Naive thymus-derived CD8-positive, alpha-beta T cell (primary cell): ENCODE measurements at regions not wholly inside any gene's neighbourhood (a gene's known extent, or its start where the extent isn't known, plus 50 kb on each side); places are given as distances from the start of the nearest gene placed in this dataset.

ENCODE experiments used
- ATAC-seq, 2 donors: fragments of 150-1000 bp; cut with Tn5 transposase in 1 of 2; sonication (Bioruptor Pico), chemical (Tn5 transposase) in 1 of 2; 1 replicate in 1 of 2; 2 replicates in 1 of 2; pipeline ENCODE4 v1.10.0; 2021; ENCODE audit warnings: mild to moderate bottlenecking in 2 of 2, moderate library complexity in 2 of 2
- POLR2A ChIA-PET: fragments of 350-600 bp; sonication (Branson Sonifier 250); formaldehyde crosslinking; loops from one replicate; lab custom pipeline; 2021; ENCODE audit warnings: antibody characterized with exemption; lab: Charles Lee
- DNase-seq, 10 donors: peaks; one replicate each; pipeline versions ENCODE4 v3.0.0 to v3.0.0-alpha.2; 2020 to 2022
- H3K27ac Mint-ChIP-seq, 10 donors: one replicate each; pipeline ENCODE4 v1.8.0; 2020 to 2022; ENCODE audit warnings: mild to moderate bottlenecking in 10 of 10, mixed read lengths in 10 of 10, moderate library complexity in 4 of 10, inconsistent platforms in 1 of 10
- H3K27me3 Mint-ChIP-seq, 5 donors: one replicate each; pipeline ENCODE4 v1.8.0; 2021 to 2022; ENCODE audit warnings: mixed read lengths in 5 of 5
- H3K36me3 Mint-ChIP-seq, 3 donors: one replicate each; pipeline ENCODE4 v1.8.0; 2020 to 2022; ENCODE audit warnings: mixed read lengths in 3 of 3, mild to moderate bottlenecking in 2 of 3, inconsistent platforms in 1 of 3
- H3K4me1 Mint-ChIP-seq, 4 donors: one replicate each; pipeline ENCODE4 v1.8.0; 2021 to 2022; ENCODE audit warnings: mixed read lengths in 4 of 4
- H3K4me3 Mint-ChIP-seq, 10 donors: one replicate each; pipeline ENCODE4 v1.8.0; 2020 to 2022; ENCODE audit warnings: mild to moderate bottlenecking in 10 of 10, mixed read lengths in 10 of 10, moderate library complexity in 6 of 10, inconsistent platforms in 1 of 10
- H3K9me3 Mint-ChIP-seq, 9 donors: one replicate each; pipeline ENCODE4 v1.8.0; 2020 to 2022; ENCODE audit warnings: mixed read lengths in 9 of 9, mild to moderate bottlenecking in 3 of 9, inconsistent platforms in 1 of 9, moderate library complexity in 1 of 9

DNA sequence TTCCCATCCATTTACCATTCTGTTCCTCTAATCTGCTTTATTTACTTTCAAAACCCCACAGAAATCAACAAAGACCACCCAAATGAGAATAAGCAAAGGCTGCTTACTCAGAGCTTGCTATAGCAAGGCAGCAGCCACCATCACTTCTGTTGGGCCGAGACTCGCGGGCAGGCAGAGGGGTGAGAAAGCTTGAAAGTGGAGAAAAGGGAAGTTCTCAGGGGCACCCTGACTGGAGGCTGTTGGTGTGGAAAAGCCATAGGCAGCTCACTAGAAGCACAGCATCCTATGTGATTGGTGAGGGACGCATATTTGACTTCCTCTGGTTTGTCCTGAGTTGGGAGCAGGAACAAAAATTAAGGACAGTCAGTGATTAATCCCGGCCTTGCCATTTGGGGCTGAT is 269.7 kb upstream of the THSD7B start:
- Mint-ChIP-seq H3K9me3 (peaks cover 0 to 34% (median 11%) of the 10 kb centered on the region in 9 donors), H3K36me3 (peaks cover 0 to 7% (median 0%) of the 10 kb centered on the region in 3 donors), H3K27me3 (peaks cover 9 to 42% (median 18%) of the 10 kb centered on the region in 5 donors), H3K27ac (no peak overlapping the region), H3K4me1 (no peaks in the 10 kb centered on the region), H3K4me3 (no peak overlapping the region)
- POLR2A ChIA-PET, result no interaction called here
- DNase-seq, result no peak
- ATAC-seq, result no peak

DNA sequence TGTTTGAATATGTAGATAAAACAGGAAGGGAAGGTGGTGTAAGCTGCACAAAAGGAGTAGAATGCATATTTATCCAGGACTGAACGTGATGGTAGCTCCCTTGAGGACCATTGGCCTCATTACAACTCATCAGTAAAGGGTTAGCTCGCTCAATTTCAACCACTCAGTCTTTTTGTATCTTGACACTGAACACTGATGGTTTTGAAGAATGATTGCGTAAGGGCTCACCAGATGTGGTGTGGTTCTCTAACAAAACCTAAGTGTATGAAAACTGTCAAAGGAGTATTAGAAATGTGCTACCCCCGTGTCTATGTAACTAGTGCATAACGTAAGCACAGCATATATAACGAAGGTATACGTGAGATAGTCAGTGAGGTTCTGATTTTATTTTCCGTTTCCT is 272.4 kb upstream of the THSD7B start:
- H3K27me3 Mint-ChIP-seq, result peaks cover 8 to 45% (median 18%) of the 10 kb centered on the region in 5 donors

DNA sequence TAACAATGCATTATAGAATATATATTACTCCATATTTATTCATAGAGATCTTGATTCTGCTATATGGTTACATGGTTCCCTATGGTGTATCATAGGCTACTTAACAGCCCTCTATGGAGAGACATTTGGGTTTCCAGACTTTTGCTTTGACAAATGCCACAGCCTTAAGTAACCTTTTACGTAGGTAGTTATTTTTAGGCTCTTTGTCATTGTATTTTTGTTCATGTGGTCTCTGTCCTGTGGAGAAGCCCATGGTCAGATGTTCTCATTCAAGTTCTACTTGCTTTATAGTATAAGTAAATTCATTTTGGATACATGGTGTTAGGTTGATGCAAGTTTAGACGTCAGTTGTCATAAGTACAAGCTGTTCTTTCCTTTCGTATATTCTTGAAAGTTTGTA is 275.2 kb upstream of the THSD7B start:
- H3K4me3 Mint-ChIP-seq, result no peak overlapping the region

More for the DNA sequence above, 272.4 kb upstream of the THSD7B start:
- POLR2A ChIA-PET, result no interaction called here
- Mint-ChIP-seq H3K4me3 (no peak overlapping the region), H3K36me3 (peaks cover 0 to 7% (median 0%) of the 10 kb centered on the region in 3 donors), H3K27ac (no peak overlapping the region), H3K4me1 (no peaks in the 10 kb centered on the region), H3K9me3 (peaks cover 0 to 48% (median 13%) of the 10 kb centered on the region in 9 donors)
- no peak for DNase-seq
- ATAC-seq, result no peak

DNA sequence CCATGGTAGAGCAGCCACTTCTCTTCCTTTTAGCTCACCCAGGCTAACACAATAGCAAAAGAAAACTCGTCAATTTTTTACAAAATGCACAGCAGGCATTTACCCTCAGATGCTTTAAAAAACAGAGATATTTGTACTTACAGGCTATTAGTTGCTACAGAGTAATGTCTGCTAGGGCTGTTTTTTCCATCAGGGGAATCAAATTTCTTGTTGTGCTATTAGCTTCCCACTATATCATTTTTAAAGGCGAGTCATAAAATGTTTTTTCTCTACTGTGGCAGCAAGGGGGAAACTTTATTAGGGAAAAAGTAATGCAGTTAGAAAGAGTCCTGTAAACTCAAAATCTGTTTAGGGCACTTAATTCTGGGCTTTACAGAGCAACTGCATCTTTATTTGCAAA is 277.9 kb upstream of the THSD7B start:
- no peak for ATAC-seq
- no peaks in the 10 kb centered on the region for H3K4me1 Mint-ChIP-seq
- peaks cover 0 to 7% (median 0%) of the 10 kb centered on the region in 3 donors for H3K36me3 Mint-ChIP-seq
- DNase-seq, result no peak
- no peak overlapping the region for H3K4me3 Mint-ChIP-seq
- H3K27ac Mint-ChIP-seq, result no peak overlapping the region
- peaks cover 0 to 29% (median 7%) of the 10 kb centered on the region in 9 donors for H3K9me3 Mint-ChIP-seq
- H3K27me3 Mint-ChIP-seq, result peaks cover 6 to 20% (median 8%) of the 10 kb centered on the region in 5 donors
- POLR2A ChIA-PET, result no interaction called here

More for the DNA sequence above, 275.2 kb upstream of the THSD7B start:
- POLR2A ChIA-PET, result no interaction called here
- Mint-ChIP-seq H3K27me3 (peaks cover 8 to 39% (median 13%) of the 10 kb centered on the region in 5 donors), H3K27ac (no peak overlapping the region), H3K36me3 (peaks cover 0 to 7% (median 0%) of the 10 kb centered on the region in 3 donors), H3K4me1 (no peaks in the 10 kb centered on the region), H3K9me3 (peaks cover 0 to 39% (median 9%) of the 10 kb centered on the region in 9 donors)
- DNase-seq, result no peak
- no peak for ATAC-seq

DNA sequence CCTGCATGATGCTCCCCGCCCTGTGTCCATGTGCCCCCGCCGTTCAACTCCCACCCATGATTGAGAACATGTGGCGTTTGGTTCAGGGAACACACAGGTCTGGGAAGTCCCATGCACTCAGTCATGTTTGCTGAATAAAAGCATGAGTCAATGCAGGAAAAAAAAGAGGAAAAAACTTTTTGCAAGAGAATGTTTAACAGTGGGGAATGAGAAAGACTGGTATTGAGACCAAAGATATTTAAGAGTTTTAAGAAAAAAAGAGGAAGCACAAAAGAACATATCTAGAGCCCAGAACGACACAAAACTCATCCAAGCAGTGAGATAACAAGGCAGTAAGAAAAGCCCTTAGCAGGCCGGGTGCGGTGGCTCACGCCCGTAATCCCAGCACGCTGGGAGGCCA is 279.2 kb upstream of the THSD7B start:
- Mint-ChIP-seq H3K36me3 (no peaks in the 10 kb centered on the region), H3K27ac (no peak overlapping the region), H3K27me3 (peaks cover 0 to 7% (median 5%) of the 10 kb centered on the region in 5 donors), H3K4me1 (no peaks in the 10 kb centered on the region), H3K9me3 (peaks cover 0 to 18% (median under 1%) of the 10 kb centered on the region in 9 donors), H3K4me3 (no peak overlapping the region)
- no peak for DNase-seq
- POLR2A ChIA-PET, result no interaction called here
- ATAC-seq, result no peak

DNA sequence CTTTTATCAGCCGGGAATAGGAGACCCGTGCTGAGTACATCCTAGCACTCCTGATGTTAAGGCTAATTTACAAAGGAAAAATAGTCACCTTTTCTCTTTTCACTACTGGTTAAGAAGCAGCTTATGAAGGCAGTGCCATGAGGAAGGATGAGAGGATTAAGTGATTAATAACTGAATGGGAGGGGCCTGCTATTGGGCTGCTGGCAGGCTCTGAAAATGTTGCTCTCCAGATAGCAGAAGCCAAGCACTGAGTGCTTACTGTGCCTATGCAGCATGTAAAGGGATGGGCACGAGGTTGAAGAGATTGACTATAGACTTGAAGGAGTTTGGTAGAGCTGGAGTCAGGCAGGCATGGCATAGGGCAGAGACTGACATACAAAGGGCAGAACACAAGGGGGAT is 282.4 kb upstream of the THSD7B start:
- Mint-ChIP-seq H3K27ac (no peak overlapping the region), H3K4me3 (no peak overlapping the region), H3K27me3 (peaks cover 0 to 5% (median 1%) of the 10 kb centered on the region in 5 donors), H3K36me3 (peaks cover 0 to 14% (median 2%) of the 10 kb centered on the region in 3 donors), H3K9me3 (peaks cover 7 to 17% (median 13%) of the 10 kb centered on the region in 9 donors), H3K4me1 (no peaks in the 10 kb centered on the region)
- ATAC-seq (no peak), DNase-seq (no peak)
- POLR2A ChIA-PET, result no interaction called here

DNA sequence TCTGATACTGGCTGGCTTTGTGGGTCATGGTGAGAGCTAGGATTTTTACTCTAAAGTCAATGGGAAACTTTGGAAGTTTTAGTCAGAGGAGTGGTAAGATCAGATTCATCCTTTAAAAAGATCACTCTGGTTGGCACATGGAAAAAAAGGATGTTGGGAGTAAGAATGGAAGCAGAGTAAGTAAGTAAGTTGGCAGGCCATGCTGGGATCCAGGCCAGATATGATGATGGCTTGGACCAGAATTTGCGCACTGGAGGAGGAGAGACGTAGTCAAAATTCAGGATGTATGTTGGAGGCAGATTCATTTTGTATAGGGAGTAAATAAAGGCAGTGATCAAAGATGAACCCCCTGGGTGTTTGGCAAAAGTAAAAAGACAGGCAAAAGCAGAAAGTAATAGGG is 283.3 kb upstream of the THSD7B start:
- no peaks in the 10 kb centered on the region for H3K4me1 Mint-ChIP-seq
- H3K27me3 Mint-ChIP-seq, result peaks cover 0 to 5% (median 1%) of the 10 kb centered on the region in 5 donors
- DNase-seq (no peak), ATAC-seq (no peak)
- H3K27ac Mint-ChIP-seq, result no peak overlapping the region
- H3K4me3 Mint-ChIP-seq, result no peak overlapping the region
- peaks cover 0 to 19% (median 2%) of the 10 kb centered on the region in 3 donors for H3K36me3 Mint-ChIP-seq
- H3K9me3 Mint-ChIP-seq, result peaks cover 7 to 26% (median 19%) of the 10 kb centered on the region in 9 donors
- POLR2A ChIA-PET, result interaction anchor here (0.7 kb wide), 1 partner anchor 1519 kb away, joined by 3 read pairs; no protein-coding TSS in a partner anchor

DNA sequence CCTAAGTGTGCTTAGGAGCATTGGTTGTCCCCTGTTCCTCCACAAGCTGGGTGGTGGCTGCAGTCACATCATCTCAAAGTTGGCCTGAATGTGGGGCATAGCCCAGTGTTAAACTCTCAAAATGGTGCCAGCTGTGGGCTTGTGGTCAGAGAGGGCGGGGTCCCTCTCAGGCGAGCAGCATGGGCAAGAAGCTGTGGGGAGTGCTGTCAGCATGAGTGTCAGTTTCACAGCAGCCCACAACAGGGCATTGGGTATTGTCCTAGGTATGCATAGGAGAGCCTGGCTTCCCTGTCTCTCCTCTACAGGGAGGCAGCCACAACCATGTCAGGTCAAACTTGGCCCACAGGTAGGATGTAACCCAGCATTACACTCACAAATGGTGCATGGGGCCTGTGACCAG is 285.6 kb upstream of the THSD7B start:
- no peak for ATAC-seq
- POLR2A ChIA-PET, result no interaction called here
- Mint-ChIP-seq H3K27ac (no peak overlapping the region), H3K4me3 (no peak overlapping the region), H3K36me3 (peaks cover 0 to 22% (median 2%) of the 10 kb centered on the region in 3 donors), H3K4me1 (no peaks in the 10 kb centered on the region), H3K9me3 (peaks cover 9 to 31% (median 21%) of the 10 kb centered on the region in 9 donors), H3K27me3 (peaks cover 0 to 5% (median 1%) of the 10 kb centered on the region in 5 donors)
- DNase-seq, result no peak

DNA sequence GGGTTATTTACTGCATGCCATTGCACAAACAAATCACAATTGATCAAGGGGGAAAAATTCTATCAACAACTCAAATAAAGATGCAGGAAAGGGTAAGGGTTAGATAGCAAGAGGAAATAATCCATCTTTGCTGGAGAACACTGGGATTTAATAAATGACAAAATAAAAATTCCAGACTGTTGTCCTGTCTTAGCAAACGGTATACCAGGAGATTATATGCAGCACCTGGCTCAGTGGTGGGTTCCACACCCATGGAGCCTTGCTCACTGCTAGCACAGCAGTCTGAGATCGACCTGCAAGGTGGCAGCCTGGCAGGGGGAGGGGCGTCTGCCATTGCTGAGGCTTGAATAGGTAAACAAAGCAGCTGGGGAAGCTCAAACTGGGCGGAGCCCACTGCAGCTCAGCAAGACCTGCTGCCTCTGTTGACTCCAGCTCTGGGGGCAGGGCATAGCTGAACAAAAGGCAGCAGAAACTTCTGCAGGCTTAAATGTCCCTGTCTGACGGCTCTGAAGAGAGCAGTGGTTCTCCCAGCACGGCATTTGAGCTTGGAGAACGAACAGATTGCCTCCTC is 296.5 kb upstream of the THSD7B start:
- H3K36me3 Mint-ChIP-seq, result peaks cover 0 to 10% (median 0%) of the 10 kb centered on the region in 3 donors
- DNase-seq (no peak), ATAC-seq (no peak)
- H3K27ac Mint-ChIP-seq, result no peak overlapping the region
- H3K27me3 Mint-ChIP-seq, result peaks cover 21 to 66% (median 34%) of the 10 kb centered on the region in 5 donors
- no peaks in the 10 kb centered on the region for H3K4me1 Mint-ChIP-seq
- H3K9me3 Mint-ChIP-seq, result peaks cover 0 to 35% (median 8%) of the 10 kb centered on the region in 9 donors
- POLR2A ChIA-PET, result no interaction called here
- no peak overlapping the region for H3K4me3 Mint-ChIP-seq

DNA sequence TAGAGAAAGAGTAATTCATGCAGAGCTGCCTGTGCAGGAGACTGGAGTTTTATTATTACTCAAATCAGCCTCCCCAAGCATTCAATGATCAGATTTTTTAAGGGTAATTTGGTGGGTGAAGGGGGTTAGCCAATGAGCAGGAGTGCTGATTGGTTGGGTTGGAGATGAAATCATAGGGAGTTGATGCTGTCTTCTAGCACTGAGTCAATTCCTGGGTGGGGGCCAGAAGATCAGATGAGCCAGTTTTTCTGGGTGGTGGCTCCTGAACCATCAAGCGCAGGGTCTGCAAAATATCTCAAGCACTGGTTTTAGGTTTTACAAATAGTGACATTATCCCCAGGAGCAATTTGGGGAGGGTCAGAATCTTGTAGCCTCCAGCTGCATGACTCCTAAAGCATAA is 312.8 kb upstream of the THSD7B start:
- Mint-ChIP-seq H3K9me3 (no peaks in the 10 kb centered on the region), H3K4me3 (no peak overlapping the region), H3K36me3 (no peaks in the 10 kb centered on the region), H3K27ac (no peak overlapping the region), H3K27me3 (peaks cover 18 to 37% (median 32%) of the 10 kb centered on the region in 5 donors), H3K4me1 (no peaks in the 10 kb centered on the region)
- no peak for ATAC-seq
- POLR2A ChIA-PET, result no interaction called here
- no peak for DNase-seq

DNA sequence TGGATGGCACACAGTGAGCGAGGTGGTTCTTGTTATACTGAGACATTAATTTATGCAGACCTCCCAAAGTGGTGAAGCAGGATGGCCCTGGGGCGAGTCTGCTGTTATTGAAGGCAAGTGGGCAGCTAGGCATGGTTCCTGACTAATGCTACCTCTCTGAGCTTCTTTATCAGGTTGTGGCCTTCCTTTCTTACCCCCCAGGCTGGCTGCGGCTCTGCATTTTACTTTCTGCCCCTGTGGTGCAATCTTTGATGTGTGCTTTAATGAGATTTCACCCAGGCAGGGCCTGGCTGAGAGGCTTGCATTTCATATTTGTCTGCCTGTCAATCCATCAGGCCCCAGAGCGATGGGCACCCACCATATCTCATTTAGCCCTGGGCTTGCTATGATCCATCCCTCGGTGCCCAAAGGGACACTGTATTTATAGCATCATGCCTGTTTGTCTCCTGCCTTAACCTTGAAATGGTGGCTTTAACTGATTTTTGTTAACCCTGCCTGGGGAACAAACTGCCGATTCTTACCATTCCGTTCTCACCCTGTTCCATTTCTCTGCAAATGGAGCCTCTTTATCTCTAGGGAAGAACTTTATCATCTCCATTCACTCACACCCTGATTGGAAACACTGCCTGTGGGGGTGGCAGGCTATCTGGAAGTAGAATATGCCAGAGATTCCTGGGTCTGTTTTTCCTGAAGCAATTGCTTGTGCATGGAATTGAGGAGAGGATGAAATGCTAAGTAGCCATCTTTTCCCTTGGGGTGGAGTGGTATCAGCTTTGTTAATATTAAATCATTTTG is 316.2 kb upstream of the THSD7B start:
- no peak for ATAC-seq
- no peaks in the 10 kb centered on the region for H3K36me3 Mint-ChIP-seq
- no peak for DNase-seq
- POLR2A ChIA-PET, result no interaction called here
- H3K4me1 Mint-ChIP-seq, result peaks cover 0 to 2% (median 0%) of the 10 kb centered on the region in 4 donors
- peak overlapping the region in 1 of 10 donors; percentile 38 for H3K27ac Mint-ChIP-seq
- peak overlapping the region in 1 of 10 donors; percentile 11 for H3K4me3 Mint-ChIP-seq
- no peaks in the 10 kb centered on the region for H3K9me3 Mint-ChIP-seq
- peaks cover 20 to 25% (median 24%) of the 10 kb centered on the region in 5 donors for H3K27me3 Mint-ChIP-seq

DNA sequence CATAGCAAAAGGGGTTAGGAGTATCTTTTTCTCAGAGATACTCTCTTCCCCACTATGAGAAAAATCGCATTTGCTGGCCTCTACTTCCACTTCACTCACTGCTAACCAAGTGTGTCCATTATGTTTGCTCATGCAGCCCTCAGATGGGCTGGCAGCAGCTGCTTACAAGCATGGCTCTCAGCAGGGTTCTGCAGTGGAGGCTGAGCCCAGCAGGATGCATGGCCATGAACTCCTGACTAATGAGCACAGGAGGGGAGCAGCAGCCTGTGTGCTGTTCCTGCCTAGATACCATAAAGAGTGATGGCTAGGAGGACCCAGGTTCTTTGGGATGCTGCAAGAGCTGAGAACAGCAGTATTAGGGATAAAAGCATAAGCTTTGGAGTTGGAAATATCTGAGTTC is 316.9 kb upstream of the THSD7B start:
- H3K4me1 Mint-ChIP-seq, result peaks cover 0 to 2% (median 0%) of the 10 kb centered on the region in 4 donors
- DNase-seq (no peak), ATAC-seq (no peak)
- no peaks in the 10 kb centered on the region for H3K9me3 Mint-ChIP-seq
- peaks cover 15 to 25% (median 19%) of the 10 kb centered on the region in 5 donors for H3K27me3 Mint-ChIP-seq
- H3K4me3 Mint-ChIP-seq, result no peak overlapping the region
- no peaks in the 10 kb centered on the region for H3K36me3 Mint-ChIP-seq
- POLR2A ChIA-PET, result no interaction called here
- no peak overlapping the region for H3K27ac Mint-ChIP-seq

DNA sequence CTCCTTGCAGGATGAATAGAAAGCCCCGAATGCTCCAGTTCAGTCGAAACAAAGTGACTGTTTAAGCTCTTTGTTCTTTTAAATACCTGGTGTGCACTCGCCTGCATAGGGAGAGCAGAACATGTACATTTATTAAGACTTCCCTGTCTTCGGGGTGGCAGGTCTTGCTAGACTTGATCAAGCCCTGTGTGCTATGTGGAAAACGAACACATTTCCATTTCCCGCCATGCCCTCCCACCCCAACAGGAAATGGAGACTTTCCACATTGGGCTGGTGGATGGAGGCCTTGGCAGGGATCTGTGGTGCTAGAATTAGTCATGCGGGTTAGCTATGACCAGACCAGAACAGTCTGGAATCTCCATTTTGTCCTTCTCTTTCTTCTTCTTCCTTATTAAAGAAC is 321.0 kb upstream of the THSD7B start:
- ATAC-seq (no peak), DNase-seq (no peak)
- peaks cover 0 to 4% (median 0%) of the 10 kb centered on the region in 4 donors for H3K4me1 Mint-ChIP-seq
- H3K27ac Mint-ChIP-seq, result no peak overlapping the region
- H3K4me3 Mint-ChIP-seq, result no peak overlapping the region
- no peaks in the 10 kb centered on the region for H3K9me3 Mint-ChIP-seq
- POLR2A ChIA-PET, result no interaction called here
- H3K27me3 Mint-ChIP-seq, result peaks cover 11 to 23% (median 17%) of the 10 kb centered on the region in 5 donors
- no peaks in the 10 kb centered on the region for H3K36me3 Mint-ChIP-seq
